Activated CD4-positive, CD25-positive, alpha-beta regulatory T cell treated with anti-CD3 and anti-CD28 coated beads, Interleukin-2, amount 50 U/mL, for 72 hours (primary cell): ENCODE measurements at regions not wholly inside any gene's neighbourhood (a gene's known extent, or its start where the extent isn't known, plus 50 kb on each side); places are given as distances from the start of the nearest gene placed in this dataset.

Experiments used
- DNase-seq: peaks from one replicate; pipeline ENCODE4 v3.0.0; 2021

DNA sequence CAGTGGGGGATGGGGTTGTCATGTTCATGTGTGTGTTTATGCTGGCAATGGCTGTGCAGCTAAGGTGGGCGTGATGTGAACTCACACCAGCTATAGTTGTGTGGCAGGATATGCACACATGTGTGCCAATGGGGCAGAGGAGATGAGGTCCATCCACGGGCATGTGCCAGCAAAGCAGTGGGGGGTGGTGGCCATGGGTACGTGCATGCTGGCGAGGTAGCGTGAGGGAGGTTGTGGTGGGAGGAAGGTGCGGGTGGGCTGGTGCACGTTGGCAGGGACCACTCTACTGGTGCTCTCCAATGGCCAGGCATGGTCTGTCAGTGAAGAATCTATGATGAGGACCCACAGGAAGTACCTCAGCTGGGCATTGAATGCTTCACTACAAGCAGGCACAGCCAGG, 567.5 kb upstream of the SORCS1 start:
- no peak for DNase-seq

DNA sequence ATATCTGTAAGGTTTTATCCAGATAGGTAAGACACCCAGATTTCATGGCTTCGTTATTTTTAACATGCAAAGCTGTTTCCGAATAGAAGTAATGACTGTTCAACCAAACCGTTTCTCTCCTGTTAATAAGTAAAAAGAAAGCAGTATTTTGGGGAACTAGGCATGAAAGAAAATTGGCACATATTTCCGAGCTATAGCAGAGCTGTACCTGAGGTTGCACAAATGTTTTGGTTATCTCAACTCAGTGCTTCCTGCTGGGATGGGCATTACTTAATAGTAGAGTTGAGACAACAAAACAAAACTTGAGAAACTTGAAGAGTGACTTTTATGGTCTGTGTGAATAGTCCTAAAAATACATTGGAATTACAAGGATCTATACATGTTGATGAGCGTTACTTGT, 564.3 kb upstream of the SORCS1 start:
- DNase-seq = no peak

DNA sequence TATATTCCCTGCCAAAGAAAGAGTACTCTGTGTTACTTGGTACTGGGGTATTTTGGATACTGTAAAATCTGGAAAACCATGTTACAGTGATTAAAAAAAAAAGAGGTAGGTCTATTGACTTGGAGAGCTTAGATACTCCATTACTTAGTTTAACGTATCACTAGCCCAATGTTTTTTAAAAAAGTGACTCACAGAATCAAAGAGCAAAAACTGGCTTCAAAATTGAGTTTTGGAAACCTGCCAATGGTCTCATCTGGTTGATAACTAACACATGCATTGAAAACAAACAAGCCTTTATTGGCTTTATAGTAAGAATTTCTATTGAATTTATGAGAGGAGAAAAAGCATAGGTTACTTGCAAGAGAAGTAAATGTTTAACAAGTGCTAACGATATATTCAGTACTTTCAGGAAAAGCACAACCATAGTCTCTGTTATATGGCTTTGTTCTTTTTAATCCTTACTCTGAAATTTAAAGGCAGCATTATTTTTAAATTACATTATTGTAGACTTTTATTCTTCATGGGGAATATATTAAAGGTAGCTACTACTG, 563.3 kb upstream of the SORCS1 start:
- DNase-seq = no peak

DNA sequence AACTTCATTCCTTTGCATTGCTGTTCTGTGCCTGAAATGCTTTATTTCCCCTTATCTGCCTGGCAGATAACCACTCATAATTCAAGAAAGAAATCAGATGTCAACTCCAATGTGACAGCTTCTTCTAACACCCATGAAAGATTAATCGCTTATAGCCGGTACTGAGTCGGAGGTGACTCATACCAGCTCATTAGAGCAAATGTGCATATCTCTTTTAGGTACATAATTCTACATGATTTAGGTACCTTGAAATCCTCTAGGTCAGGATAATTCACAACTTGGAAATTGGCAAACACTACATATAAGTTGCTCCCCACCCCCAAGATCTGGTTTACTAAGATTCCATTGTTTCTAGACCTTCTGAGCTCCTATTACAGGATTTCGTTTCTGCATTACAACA, 554.4 kb upstream of the SORCS1 start:
- DNase-seq = no peak

DNA sequence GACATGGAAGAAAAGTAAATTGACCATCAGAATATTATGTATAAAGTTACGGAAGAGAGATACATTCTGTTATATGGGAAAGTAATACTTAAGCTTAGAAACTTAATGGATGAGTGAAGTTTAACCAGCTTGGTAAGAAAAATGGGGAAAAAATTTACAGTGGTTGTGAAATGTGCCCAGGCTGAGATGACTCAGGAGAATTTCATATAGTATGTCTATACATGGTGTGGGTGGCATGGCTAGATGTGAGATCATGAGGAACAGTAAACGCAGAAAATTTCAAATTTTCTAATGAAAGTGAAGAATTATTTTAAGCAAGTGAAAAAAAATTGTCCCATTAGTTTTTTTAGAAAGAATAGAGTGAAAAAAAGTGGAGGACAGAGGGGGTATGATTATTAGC, 552.5 kb upstream of the SORCS1 start:
- no peak for DNase-seq

DNA sequence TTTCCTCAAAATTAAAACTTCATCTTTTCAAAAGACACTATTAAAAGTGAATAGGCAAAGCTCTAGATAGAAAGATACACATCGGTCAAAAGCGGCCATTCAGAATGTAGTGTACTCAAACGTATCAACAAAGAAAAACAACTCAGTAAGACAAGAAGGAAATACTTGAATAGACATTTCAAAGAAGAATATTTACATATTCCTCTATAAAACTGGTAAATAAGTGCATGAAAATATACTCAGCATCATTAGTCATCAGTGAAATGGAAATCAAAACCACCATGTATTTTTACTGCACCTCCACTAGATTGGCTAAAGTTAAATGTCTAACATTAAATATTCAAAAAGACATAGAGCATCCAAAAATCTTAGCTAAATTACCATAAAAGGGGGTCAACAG, 551.1 kb upstream of the SORCS1 start:
- no peak for DNase-seq

DNA sequence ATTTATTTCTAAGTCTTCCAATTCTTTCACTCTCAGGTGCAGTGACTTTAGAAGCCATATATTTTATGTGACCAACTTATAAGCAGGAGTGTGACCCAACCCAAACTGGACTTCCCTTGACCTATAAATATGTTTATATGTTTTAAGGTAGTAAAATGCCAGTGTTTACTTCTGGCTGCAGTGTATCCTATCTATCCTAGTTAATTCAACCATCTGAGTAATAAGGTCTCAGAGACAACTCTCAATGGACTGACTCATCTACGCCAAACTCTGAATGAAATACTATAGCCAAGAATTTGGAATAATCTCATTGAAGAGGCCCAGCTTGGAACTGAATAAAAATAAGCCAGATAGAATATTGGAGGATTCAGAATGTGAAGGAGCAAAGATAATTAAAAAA, 544.5 kb upstream of the SORCS1 start:
- DNase-seq = no peak

DNA sequence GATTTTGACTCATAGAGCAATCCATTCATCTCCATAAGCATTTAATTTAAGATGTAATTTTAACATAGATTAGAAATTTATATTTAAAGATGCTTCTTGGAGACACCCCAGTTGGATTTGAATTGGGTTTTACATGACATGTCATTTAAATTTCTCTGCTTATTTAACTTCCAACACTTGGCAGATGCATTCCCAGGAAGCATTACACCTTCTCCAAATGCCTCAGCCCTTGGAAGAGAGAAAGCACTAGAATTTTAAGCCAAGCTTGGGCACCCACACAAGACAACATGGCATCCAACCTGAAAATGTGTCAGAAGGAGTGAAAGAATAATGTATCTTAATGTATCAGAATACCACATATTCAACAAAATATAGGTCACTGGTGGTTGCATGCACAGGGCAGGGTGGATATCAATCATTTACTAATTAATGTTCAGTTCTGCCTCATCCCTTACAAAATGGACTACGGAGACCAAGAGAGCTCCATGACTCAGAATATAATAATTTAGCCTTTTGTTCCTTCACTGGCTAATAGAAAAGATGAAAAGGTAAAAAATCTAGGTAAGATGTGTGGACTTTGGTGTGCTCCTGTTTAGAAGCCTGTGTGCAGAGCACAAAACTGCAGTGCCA, 541.7 kb upstream of the SORCS1 start:
- no peak for DNase-seq

DNA sequence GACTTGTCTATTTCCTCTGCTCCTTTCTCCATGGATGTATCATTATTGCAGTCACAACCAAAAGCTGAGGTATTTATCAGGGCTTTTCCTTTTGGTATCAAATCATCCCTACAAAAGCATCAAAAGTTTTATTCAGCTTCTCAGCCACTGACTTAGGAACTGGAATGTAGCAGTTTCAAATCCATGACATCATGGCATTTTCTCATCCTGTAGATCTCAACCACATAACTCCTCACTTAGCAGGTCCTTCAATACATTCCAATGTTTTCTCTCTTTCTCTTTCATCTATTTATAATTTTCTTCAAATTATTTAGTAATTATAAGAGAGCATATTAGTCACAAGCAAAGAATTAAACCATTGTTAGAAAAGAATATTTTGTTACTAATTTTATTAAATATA, 537.4 kb upstream of the SORCS1 start:
- no peak for DNase-seq

DNA sequence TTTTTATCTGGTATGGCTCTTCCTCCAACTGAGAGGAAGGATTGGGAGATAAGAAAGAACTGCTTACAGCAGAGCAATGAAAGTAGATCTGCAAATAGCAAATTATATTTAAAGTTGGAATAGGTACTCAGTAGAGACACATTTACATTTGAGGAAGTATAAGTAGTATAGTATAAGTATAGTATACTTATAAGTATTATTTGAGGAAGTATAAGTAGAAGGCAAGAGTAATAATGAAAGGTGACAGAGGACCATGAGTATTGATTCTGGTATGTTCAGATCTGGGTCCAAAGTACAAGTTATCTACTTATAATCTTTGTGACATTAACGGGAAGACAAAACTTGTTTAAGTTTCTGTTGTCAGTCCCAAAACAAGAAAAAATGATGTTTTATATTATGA, 527.6 kb upstream of the SORCS1 start:
- no peak for DNase-seq

DNA sequence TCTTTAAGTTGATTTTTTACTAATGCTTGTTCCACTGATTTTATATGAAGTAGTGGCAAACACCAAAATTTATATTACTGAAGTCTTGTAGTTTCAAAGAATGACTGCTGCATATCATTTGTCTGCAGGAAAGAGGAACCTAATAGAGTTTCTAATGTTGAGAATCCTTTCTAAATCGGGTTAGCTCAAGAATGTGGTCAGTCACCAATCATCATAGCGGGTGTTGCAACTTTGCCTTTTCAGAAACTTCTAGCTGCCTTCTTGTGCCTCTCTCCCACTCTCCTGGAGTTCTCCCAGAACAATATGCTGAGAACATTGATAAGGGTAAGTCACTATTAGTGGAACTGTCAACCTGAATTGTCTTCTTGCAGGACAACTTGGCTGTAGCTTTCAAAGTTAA, 524.8 kb upstream of the SORCS1 start:
- DNase-seq = no peak

DNA sequence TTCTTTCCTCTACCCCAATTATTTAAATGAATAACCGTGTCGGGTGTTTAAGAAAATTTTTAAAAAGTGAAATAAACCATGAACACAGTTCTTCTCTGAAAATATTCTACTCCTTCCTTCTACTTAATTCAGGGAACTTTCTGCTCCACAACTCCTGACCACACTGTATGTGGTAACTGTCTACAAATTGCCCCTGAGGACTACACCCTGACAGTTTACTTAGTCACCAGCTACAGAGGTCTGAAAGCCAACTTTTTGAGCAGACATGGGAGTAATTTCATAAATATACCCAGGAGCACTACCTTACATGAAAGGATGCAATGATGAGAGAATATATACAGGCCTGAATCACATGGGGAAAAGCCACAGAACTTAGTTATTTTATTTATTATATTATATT, 523.2 kb upstream of the SORCS1 start:
- no peak for DNase-seq

DNA sequence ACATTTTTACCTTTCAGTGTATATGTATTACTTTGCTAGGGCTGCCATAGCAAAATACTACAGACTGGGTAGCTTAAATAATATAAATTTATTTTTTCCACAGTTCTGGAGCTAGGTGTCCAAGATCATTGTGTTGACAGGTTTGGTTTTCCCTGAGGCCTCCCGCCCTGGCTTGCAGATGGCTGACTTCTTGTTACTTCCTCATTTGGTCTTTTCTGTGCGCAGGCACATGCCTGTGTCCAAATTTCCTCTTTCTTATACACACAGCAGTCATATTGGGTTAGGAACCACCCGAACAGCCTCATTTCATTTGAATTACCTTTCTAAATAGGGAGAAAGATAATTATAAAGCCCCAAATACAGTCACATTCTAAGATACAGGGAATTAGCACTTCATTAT, 521.6 kb upstream of the SORCS1 start:
- DNase-seq = no peak

DNA sequence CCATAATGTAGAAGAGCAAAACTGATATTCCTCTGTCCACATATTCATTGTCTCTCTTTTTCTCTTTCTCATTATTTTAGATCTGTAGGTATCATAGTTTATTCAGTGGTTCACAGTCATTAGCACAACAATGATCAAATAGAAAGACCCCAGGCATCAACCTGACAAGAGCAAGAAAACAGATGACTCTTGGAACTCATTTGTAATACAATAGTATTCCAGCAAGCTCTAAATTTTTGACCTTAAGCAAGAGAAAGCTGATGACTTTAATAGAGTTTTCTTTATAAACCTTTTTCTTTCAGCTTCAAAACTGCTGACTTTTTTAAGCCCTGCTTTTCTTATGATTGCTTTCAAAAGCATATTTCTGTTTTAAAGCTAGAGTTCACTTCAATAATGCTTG, 507.5 kb upstream of the SORCS1 start:
- no peak for DNase-seq

DNA sequence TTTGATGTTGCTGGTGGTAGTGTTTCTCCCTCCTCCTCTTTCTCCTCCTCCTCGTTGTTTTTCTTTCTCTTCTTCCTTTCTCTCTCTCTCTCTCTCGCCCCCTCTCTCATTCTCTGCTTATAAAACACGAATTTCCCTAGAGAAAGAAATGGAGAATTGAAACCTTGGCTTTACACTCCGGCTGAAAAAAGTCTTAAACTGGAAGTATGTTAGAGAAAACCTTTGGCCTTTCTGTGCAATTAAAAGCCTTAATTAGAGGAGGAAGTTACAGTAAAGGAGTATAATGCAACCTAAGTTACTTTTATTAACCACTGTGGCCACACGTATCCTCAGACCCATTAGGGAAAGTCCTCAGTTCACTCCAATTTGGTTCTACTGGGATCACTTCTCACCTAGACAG, 501.7 kb upstream of the SORCS1 start:
- no peak for DNase-seq

DNA sequence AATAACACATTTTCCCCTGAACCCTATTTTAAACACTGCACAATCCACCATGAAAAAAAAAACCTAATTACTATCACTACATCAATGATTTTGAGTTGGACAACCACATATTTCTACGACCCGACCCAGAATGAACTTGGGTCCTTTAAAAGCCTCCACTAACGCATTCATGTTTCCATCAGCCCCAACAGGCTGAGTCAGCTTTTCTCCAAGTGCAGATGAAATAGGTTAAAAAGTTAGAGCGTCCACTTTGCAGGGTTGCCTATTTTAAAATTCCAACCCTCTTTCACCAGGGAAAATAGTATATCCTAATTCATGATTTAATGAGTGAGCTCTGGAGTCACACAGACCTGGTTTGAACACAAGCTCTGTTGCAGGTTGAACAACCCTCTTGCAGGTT, 501.0 kb upstream of the SORCS1 start:
- DNase-seq = no peak

DNA sequence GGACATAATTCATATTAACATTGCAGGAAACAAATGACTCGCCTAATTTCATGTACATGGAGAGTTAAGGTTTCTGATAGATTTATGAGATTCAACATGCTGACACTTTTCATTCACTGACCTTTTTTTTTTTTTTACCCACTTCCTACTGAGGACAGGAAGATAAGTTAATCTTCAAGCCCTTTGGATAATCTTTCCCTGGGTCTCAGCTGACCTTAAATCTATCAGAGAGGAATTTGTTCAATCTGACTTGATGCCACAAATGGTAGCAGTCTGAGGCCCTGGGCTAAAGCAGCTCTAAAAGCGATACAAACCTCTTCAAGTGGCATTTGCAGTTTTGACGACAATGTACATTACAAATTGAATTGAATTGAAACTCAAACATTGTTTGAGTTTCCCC, 493.3 kb upstream of the SORCS1 start:
- no peak for DNase-seq

DNA sequence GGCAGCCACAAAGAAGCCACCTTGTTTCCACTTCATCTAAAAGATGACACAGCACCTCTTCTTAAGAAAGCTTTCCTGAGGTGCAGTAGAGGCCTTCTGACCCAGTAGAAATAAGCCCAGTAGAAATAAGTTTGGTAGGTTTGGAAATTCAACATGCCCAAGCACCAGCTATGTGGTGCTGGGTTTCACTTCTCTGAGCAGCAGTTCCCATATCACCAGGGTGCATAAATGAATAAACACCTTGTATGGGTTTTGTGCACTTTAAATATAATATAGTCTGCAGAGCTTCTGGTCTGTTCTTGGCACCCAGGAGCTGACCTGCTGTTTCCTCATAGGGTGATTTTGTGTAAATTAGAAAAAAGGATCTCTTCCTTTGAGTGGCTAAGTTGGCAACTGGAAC, 492.4 kb upstream of the SORCS1 start:
- DNase-seq = no peak

DNA sequence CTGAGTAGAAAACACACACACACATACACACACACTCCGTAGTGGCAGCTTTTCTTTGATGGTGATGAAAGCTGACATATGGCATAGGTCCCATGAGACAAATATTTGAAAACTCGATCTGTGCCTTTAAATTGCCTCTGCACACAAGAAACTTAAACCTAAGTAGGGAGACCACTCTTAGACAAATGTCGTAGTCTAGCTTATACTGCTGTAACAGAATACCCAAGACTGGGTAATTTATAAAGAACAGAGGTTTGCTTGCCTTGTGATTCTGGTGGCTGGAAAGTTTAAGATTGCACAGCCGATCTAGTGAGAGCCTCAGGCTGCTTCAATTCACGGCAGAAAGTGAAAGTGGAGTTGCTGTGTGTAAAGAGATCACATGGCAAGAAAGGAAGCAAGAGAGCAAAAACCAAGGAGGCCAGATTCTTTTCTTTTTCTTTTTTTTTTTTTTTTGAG, 489.4 kb upstream of the SORCS1 start:
- no peak for DNase-seq

DNA sequence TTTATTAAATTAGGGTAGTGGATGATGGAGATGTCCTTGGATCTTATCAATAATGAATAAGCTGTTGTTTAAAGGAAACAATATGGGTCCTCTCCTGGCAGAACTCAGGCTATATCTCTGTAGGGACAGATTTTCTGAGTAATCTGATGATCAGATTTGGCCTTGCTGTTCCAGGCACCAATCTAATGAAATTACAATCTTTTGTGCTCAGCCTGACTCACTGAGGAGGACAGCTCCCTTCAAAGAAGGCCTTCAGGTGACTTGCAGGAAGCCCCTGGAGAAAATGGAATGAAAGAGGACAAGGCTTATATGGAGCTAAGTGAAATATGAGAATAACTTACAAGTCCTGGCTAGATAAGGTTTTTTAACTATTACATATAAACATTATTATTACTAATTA, 486.4 kb upstream of the SORCS1 start:
- DNase-seq = no peak

DNA sequence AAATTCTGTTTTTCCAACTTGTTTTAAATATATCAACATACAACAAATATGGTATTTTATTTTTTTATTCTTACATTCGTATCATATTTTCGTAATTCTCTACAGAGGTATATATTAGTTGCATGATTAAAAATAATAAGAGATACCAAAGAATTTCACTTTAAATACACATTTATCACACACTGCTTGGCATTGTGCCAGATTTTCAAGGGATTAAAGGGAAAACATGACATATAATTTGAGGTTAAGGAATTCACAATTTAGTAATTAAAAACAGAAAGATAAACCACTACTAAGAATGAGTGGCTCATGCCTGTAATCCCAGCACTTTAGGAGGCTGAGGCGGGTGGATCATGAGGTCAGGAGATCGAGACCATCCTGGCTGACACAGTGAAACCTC, 484.7 kb upstream of the SORCS1 start:
- DNase-seq = no peak

DNA sequence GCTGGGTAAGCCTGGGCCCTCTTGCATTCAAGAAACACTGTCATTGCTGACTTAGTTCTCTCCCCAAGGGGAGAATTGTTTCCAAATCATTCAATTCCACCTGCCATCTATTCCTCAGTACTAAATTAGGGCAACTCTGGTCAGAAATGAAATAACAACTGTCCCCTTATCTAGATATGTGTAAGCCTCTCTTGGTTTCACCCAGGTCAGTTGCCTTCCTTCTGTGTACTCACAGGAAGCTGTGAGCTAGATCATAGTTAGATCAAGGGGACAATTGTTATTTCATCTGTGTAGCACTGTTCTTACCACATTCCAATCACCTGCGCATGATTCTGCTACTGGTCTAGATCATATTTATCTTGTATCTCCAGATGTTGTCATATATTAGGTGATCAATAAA, 483.0 kb upstream of the SORCS1 start:
- DNase-seq = no peak

DNA sequence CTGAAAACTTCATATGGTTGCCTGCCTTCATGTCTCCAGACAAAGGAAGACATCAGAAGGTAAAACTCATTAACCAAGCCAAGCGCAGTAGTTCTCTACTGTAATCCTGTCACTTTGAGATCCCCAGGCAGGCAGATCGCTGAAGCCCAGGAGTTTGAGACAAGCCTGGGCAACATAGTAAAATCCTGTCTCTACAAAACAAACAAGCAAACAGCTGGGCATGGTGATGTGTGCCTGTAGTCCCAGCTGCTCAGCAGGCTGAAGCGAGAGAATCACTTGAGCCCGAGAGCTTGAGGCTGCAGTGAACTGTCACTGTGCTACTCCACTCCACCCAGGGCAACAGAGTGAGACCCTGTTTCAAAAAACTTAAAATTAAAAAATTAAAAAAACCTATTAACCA, 467.4 kb upstream of the SORCS1 start:
- DNase-seq = no peak

DNA sequence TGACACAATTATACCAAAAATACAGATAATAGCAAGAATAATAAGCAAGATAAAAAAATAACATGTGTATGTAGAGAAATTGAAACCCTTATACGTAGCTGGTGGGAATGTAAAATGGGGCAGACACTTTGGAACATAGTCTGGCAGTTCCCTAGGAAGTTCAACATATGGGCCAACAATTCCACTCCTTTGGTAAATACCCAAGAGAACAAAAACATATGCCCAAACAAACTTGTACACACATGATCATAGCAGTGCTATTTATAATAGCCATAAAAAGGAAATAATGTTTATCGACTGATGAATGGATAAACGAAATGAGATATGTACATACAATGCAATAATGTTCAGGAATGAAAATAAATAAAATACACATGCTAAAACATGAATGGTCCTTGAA, 462.4 kb upstream of the SORCS1 start:
- DNase-seq = no peak

DNA sequence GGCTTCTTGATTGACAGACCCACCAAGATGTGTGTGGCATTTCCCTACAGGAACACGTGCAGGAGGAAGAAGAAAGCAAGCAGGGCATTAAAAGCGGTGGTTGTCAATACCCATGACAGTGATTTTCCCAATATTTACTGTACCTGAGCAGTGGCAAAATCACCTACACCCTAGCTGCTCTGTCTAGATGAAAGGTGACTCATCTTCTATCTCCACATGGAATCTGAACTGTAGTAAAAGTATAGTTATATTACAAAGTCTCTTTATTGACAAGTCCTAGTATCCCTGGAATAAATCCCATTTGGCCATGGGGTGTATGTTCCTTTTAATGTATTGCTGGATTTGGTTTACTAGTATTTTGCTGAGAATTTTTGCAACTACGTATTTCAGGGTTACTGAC, 458.8 kb upstream of the SORCS1 start:
- no peak for DNase-seq

DNA sequence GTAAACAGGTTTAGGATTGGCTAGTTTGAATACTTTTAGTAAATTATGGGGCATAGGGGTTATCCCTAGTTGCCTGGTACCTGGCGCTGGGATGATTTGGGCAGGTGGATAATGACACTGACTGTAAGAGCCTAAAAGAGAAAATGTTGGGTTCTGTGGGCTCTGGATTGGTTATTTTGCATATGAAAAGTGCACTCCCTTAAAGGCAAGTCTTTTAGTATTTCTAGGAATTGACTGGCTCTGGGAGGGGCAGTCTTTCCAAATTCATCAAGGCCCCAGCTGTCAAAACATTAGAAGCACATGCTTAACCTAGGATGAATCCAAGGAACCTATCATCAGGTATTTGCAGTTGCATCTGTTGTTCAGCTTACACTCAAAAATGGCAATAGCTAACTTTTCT, 454.6 kb upstream of the SORCS1 start:
- DNase-seq = no peak
